Liver (tissue), 6 donors: ENCODE measurements at regions not wholly inside any gene's neighbourhood (a gene's known extent, or its start where the extent isn't known, plus 50 kb on each side); places are given as distances from the start of the nearest gene placed in this dataset.

Experiments
- DNase-seq: peaks from one replicate; pipeline ENCODE4 v3.0.0-alpha.2; 2017; ENCODE audit warnings: low spot score
- H3K27ac ChIP-seq, 2 donors: one replicate each; pipeline ENCODE4 v1.7.0; 2013; ENCODE audit warnings: inconsistent platforms in 2 of 2, low read length in 2 of 2, control low read depth in 1 of 2, low read depth in 1 of 2, mild to moderate bottlenecking in 1 of 2
- H3K27me3 ChIP-seq, 4 donors: one replicate each; pipeline versions ENCODE4 v1.6.1 to v1.7.0; 2013; ENCODE audit warnings: low read length in 3 of 4, inconsistent platforms in 1 of 4, mild to moderate bottlenecking in 1 of 4, moderate library complexity in 1 of 4; ENCODE audit not compliant: control insufficient read depth in 4 of 4, insufficient read depth in 4 of 4
- H3K36me3 ChIP-seq, 4 donors: one replicate each; pipeline versions ENCODE4 v1.6.1 to v1.7.0; 2013; ENCODE audit warnings: low read length in 3 of 4, mild to moderate bottlenecking in 3 of 4, low read depth in 1 of 4, moderate library complexity in 1 of 4; ENCODE audit not compliant: control insufficient read depth in 4 of 4, insufficient read depth in 3 of 4
- H3K4me1 ChIP-seq, 4 donors: one replicate each; pipeline versions ENCODE4 v1.6.1 to v1.7.0; 2013; ENCODE audit warnings: low read length in 3 of 4, mild to moderate bottlenecking in 3 of 4, moderate library complexity in 1 of 4; ENCODE audit not compliant: control insufficient read depth in 4 of 4, insufficient read depth in 4 of 4
- H3K4me3 ChIP-seq, 3 donors: one replicate each; pipeline versions ENCODE4 v1.6.1 to v1.7.0; 2013; ENCODE audit warnings: low read length in 3 of 3, control low read depth in 1 of 3, low read depth in 1 of 3, mild to moderate bottlenecking in 1 of 3
- H3K9ac ChIP-seq, 2 donors: one replicate each; pipeline ENCODE4 v1.7.0; 2013; ENCODE audit warnings: low read length in 2 of 2, mild to moderate bottlenecking in 2 of 2, moderate library complexity in 2 of 2, control low read depth in 1 of 2, low read depth in 1 of 2
- H3K9me3 ChIP-seq, 4 donors: one replicate each; pipeline versions ENCODE4 v1.6.1 to v1.7.0; 2013; ENCODE audit warnings: low read length in 3 of 4; ENCODE audit not compliant: control insufficient read depth in 4 of 4
- ATF3 ChIP-seq: IDR thresholded peaks from 2 replicates; pipeline ENCODE4 v1.6.1; 2016; ENCODE audit warnings: antibody characterized with exemption
- EGR1 ChIP-seq, 2 donors: IDR thresholded peaks; 2 replicates each; pipeline ENCODE4 v1.6.1; 2016 to 2018; ENCODE audit warnings: antibody characterized with exemption in 2 of 2, low read depth in 2 of 2
- FOXA1 ChIP-seq: IDR thresholded peaks from 2 replicates; pipeline ENCODE4 v1.6.1; 2016; ENCODE audit warnings: antibody characterized with exemption
- FOXA2 ChIP-seq: IDR thresholded peaks from 2 replicates; pipeline ENCODE4 v1.6.1; 2016; ENCODE audit warnings: antibody characterized with exemption
- GABPA ChIP-seq, 2 donors: IDR thresholded peaks in 1 of 2; conservative IDR thresholded peaks in 1 of 2; 2 replicates each; pipeline ENCODE4 v1.6.1; 2016; ENCODE audit warnings: antibody characterized with exemption in 2 of 2, mild to moderate bottlenecking in 1 of 2, moderate library complexity in 1 of 2
- HNF4A ChIP-seq, 2 donors: conservative IDR thresholded peaks; 2 replicates each; pipeline ENCODE4 v1.6.1; 2016; ENCODE audit warnings: antibody characterized with exemption in 2 of 2, mild to moderate bottlenecking in 2 of 2
- HNF4G ChIP-seq: IDR thresholded peaks from 2 replicates; pipeline ENCODE4 v1.6.1; 2016; ENCODE audit warnings: antibody characterized with exemption
- JUND ChIP-seq, 2 donors: IDR thresholded peaks; 2 replicates each; pipeline ENCODE4 v1.6.1; 2016; ENCODE audit warnings: antibody characterized with exemption in 2 of 2
- NR2F2 ChIP-seq: IDR thresholded peaks from 2 replicates; pipeline ENCODE4 v1.6.1; 2016; ENCODE audit warnings: antibody characterized with exemption
- RAD21 ChIP-seq, 2 donors: IDR thresholded peaks; 2 replicates each; pipeline ENCODE4 v1.6.1; 2016; ENCODE audit warnings: antibody characterized with exemption in 2 of 2, mild to moderate bottlenecking in 2 of 2
- REST ChIP-seq: IDR thresholded peaks from 2 replicates; pipeline ENCODE4 v1.6.1; 2016; ENCODE audit warnings: antibody characterized with exemption, mild to moderate bottlenecking
- RXRA ChIP-seq, 2 donors: IDR thresholded peaks; 2 replicates each; pipeline ENCODE4 v1.6.1; 2017 to 2018; ENCODE audit warnings: antibody characterized with exemption in 2 of 2, mild to moderate bottlenecking in 1 of 2
- TAF1 ChIP-seq: conservative IDR thresholded peaks from 2 replicates; pipeline ENCODE4 v1.6.1; 2016; ENCODE audit warnings: antibody characterized with exemption, mild to moderate bottlenecking
- ZBTB33 ChIP-seq: IDR thresholded peaks from 2 replicates; pipeline ENCODE4 v1.6.1; 2016; ENCODE audit warnings: antibody characterized with exemption
- donor health status: healthy.
- donor health status: healthy.
- donor health status: healthy.

- TF ChIP-seq FOXA1 (no peak), ZBTB33 (no peak), HNF4A (conservative IDR thresholded peaks at IDR 0.05) (no peak), FOXA2 (no peak), ATF3 (no peak), JUND (IDR thresholded peaks at IDR 0.05) (no peak), GABPA (IDR thresholded peaks at IDR 0.05 in 1 of 2, conservative IDR thresholded peaks at IDR 0.05 in 1 of 2) (no peak)
Observed at GRCh38 chr6:97422171-97422570, 139.2 kb upstream of the MMS22L start (continued).

- H3K36me3 ChIP-seq = no peaks in the 10 kb centered on the region
Observed at GRCh38 chr6:97423190-97423589, 140.2 kb upstream of the MMS22L start.

GRCh38 chr6:97427648-97428047 lies 144.6 kb upstream of the MMS22L start:
- Histone ChIP-seq H3K4me1 (no peaks in the 10 kb centered on the region), H3K27me3 (no peaks in the 10 kb centered on the region), H3K9ac (no peak overlapping the region), H3K4me3 (no peak overlapping the region), H3K27ac (no peak overlapping the region), H3K9me3 (no peaks in the 10 kb centered on the region), H3K36me3 (no peaks in the 10 kb centered on the region)
- no peak for DNase-seq
- TF ChIP-seq TAF1 = no peak
- TF ChIP-seq EGR1 (IDR thresholded peaks at IDR 0.05; ENCODE audit: low read depth in 2 of 2) = no peak
- no peak for TF ChIP-seq HNF4A (conservative IDR thresholded peaks at IDR 0.05)
- TF ChIP-seq HNF4G = no peak
- no peak for TF ChIP-seq GABPA (IDR thresholded peaks at IDR 0.05 in 1 of 2, conservative IDR thresholded peaks at IDR 0.05 in 1 of 2)
- no peak for TF ChIP-seq REST

More at GRCh38 chr6:97423190-97423589, 140.2 kb upstream of the MMS22L start:
- DNase-seq = no peak
- no peak overlapping the region for H3K9ac ChIP-seq
- no peaks in the 10 kb centered on the region for H3K9me3 ChIP-seq
- H3K27ac ChIP-seq = no peak overlapping the region
- TF ChIP-seq RXRA (IDR thresholded peaks at IDR 0.05) (no peak), TAF1 (no peak), NR2F2 (no peak), RAD21 (IDR thresholded peaks at IDR 0.05) (no peak)
- no peak overlapping the region for H3K4me3 ChIP-seq
- H3K4me1 ChIP-seq = no peaks in the 10 kb centered on the region
- no peaks in the 10 kb centered on the region for H3K27me3 ChIP-seq
